GM10266 (cell line): ENCODE measurements at regions not wholly inside any gene's neighbourhood (a gene's known extent, or its start where the extent isn't known, plus 50 kb on each side); places are given as distances from the start of the nearest gene placed in this dataset.

Experiments
- DNase-seq: peaks from one replicate; pipeline ENCODE4 v3.0.0; 2012; ENCODE audit errors: extremely low spot score
- TF ChIP-seq, protein P1 (sequence below): IDR thresholded peaks from 2 replicates; pipeline ENCODE4 v1.5.1; 2012; ENCODE audit warnings: mild to moderate bottlenecking, low read depth; ENCODE audit not compliant: control insufficient read depth, insufficient read depth; ENCODE audit errors: missing control alignments

DNA sequence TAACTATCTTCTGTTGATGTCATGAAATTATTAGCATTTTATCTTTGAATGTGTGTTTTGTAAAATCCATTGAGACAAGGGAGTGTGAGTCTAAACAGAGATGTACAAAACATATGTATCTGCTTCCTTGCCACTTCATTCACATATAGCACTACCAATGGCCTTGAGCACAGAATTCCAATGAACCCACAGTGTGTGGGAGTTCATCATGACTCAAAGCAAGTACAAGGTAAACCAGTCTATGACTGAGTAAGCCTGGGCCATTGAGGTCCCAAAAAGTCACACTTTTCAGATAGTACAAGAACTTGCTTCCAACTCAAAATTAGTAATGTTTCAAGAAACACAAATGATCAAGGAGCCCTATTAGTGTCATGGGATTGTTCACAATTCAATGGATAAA, 218.6 kb downstream of the MANEA start:
- DNase-seq: no peak
- TF ChIP-seq, protein P1, sequence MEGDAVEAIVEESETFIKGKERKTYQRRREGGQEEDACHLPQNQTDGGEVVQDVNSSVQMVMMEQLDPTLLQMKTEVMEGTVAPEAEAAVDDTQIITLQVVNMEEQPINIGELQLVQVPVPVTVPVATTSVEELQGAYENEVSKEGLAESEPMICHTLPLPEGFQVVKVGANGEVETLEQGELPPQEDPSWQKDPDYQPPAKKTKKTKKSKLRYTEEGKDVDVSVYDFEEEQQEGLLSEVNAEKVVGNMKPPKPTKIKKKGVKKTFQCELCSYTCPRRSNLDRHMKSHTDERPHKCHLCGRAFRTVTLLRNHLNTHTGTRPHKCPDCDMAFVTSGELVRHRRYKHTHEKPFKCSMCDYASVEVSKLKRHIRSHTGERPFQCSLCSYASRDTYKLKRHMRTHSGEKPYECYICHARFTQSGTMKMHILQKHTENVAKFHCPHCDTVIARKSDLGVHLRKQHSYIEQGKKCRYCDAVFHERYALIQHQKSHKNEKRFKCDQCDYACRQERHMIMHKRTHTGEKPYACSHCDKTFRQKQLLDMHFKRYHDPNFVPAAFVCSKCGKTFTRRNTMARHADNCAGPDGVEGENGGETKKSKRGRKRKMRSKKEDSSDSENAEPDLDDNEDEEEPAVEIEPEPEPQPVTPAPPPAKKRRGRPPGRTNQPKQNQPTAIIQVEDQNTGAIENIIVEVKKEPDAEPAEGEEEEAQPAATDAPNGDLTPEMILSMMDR: no peak

DNA sequence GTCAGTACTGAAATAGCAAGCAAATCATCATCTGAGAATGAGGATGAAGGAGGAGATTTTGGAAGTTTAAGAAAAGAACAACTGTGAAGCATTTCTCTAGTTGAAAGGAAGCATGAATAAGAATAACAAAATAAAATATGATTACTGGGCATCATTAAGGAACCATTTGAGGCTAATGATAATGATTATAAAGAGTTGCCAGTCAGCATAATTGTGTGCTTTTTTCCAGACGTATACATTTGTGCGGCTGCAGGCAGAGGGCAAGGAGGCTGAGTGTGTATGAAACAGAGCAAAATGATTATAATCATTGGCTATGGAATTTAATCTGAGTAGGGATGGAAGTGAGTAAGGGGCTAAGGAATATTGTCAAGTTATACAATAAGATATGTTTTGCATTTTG, 218.7 kb upstream of the FUT9 start:
- no peak for DNase-seq

DNA sequence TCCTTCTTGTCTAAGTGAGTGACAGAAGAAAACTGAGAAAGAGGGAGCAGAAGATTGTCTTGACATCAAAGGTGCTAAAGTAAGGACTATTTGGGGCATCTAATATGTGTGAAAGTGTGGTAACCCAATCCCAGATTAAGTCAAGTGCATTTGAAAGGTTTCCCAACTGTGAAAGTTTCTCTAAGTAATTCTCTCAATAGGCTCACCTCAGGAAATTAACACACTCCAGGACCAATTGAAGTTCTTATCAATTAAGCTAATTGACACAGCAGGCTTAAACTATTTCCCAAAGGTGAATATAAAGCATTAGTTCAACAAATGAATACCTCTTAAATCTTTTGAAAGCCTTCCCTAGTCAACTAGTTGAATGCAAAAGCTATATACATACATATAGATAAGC, 212.8 kb upstream of the FUT9 start:
- no peak for DNase-seq
- TF ChIP-seq, protein P1: no peak

More for the DNA sequence above, 218.7 kb upstream of the FUT9 start:
- TF ChIP-seq, protein P1: no peak

DNA sequence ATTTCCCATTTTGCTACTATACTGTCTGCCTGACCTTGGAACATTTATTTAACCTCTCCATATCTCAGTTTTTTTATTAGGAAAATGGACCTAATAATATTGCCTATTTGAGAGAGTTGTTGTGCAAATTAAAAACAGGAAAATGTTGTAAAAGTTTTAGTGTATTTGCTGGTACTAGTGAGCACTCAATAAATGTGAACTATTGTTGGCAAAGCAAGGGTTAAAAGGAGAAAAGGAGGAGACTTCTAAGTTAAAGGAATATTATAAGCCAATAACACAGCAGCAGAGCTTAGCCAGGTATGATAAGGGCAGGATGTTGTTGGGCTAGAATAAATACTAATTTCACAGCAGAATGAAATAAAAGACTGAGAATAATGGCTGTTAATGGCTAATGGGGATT, 211.9 kb upstream of the FUT9 start:
- TF ChIP-seq, protein P1: no peak
- no peak for DNase-seq

DNA sequence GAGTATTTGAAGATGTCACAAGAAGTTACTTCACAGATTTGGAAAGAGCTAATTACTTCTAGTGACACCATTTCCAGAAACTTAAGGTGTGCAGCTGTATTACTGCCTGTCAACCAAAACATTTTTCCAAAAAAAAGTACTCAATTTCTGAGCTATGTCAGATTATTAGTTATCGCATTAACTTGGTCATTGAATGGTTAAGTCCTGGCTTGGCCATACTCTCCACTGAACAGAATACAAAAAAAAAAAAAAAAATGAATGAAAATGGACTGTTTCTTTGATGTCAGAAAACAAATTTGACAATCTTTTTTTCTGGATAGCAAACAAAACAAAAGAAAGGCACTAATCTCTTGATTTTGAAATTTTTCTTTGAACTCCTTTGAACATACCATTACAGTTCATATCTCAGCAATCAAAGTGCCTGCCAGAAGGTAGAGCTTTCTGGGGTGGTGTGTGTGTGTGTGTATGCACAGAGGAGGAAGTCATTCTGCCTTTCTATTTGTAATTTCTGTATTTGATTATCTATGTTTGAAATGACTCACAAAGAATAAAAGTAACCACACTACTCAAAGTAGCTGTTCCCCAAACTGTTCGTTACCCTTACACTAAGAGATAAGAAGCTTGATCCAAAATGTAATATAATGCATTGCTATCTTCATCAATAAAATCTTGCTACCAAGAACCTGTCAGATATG, 210.8 kb upstream of the FUT9 start:
- DNase-seq: no peak
- TF ChIP-seq, protein P1: no peak

DNA sequence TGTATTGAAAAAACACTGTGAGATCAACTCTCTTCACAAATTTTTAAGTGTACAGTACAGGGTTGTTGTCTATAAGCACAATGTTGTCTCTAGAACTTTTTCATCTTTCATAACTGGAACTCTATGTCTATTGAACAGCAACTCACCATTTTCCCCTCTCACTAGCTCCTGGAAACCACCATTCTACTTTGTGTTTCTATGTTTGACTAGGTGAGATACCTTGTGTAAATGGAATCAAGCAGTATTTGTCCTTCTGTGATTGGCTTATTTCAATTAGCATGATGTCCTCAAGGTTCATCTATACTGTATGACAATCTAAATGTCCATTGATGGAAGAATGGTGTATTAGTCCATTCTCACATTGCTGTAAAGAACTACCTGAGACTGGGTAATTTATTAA, 210.1 kb upstream of the FUT9 start:
- DNase-seq: no peak
- TF ChIP-seq, protein P1: no peak

DNA sequence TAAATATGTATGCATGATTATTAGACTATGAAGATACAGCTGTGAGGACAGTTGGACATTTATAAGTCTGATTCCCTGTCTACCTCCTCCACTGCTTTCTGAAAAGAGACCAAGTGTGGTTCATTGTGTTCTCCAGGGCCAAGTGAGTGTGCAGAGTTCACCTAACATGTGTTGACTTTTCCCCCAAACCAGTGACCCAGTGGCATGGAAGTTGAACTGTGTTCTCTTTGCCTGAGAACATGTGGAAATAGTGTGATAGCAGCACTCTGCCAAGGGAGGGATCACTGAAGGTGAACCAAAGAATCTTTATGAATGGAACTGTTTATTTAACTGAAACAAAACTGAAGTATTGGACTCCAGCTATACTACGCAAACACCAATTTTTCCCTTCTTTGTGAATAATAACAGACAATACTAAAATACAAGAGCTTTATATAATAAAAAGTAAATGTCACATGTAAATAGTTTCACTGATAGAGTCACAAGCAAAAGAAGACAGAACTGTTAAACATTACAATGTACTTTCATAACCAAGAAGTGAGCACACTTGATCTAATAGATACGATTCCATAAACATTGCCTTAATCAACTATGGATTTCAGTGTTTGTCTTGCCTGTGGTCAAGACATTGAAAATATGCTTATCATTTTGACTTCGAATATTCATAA, 200.3 kb upstream of the FUT9 start:
- no peak for DNase-seq
- TF ChIP-seq, protein P1: no peak
